Stimulated activated CD4-positive, alpha-beta T cell treated with anti-CD3 and anti-CD28 coated beads, Interleukin-4, amount 100 ng/mL, for 48 hours (primary cell): ENCODE measurements at regions not wholly inside any gene's neighbourhood (a gene's known extent, or its start where the extent isn't known, plus 50 kb on each side); places are given as distances from the start of the nearest gene placed in this dataset.

Experiments
- DNase-seq, 2 donors: peaks; one replicate each; pipeline ENCODE4 v3.0.0-alpha.2; 2020; ENCODE audit warnings: low read depth in 2 of 2

DNA sequence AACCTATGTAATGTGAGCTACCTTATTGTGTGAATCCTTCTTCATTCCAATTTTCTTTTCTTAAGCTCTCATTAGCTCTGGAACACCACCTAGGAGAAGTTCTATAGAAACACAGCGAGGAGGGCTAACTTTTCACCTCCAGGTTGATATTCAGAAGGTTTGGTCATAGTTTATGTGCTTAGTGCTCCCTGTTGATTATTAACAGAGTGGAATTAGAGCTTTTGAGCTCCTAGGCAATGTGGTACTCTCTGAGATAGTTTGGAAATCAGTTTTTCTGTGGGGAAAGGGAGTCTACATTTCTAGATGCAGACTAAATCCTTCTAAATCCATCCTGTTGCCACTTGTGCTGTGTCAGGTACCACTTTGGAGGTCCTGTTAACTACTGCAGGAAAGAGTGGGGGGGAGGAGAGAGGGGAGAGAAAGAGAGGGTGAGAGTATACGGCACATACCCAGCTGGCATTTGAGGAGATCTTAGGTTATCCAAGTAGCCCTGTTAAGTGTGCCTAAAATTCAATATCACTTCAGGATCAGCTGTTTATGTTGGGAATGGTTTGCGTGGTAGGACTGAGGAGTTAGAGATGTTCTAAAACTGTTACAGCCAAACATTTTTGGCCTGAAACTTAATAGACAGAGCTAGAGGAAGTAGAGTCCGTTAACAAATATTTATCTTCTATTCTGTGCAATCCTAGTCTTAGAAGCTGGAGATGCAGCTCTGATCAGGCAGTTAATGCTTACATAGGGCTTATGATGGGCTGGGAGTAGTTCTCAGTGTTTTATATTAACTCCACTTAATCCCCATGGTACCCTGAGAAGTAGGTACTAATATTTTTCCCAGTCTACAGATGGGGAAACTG lies 117.5 kb upstream of the PROK2 start:
- no peak for DNase-seq

DNA sequence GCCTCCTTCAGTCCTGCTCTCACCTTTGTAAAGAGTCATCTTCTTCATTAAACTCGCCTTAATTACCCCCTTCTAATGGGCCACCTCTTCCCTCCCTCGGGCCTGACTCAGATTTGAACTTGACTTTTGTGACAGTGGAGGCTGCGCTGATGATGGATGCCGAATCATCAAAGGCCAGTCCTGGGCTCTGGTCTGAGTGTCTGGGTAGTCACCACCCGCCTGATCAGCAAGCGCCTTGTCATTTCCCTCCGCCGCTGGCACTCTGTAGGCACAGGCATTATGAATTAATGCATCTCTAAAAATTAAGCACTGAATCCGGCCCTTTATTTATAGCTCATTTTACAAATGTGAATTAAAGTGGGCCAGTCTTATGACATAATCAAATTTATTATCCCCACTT lies 116.7 kb upstream of the PROK2 start:
- DNase-seq, result no peak

DNA sequence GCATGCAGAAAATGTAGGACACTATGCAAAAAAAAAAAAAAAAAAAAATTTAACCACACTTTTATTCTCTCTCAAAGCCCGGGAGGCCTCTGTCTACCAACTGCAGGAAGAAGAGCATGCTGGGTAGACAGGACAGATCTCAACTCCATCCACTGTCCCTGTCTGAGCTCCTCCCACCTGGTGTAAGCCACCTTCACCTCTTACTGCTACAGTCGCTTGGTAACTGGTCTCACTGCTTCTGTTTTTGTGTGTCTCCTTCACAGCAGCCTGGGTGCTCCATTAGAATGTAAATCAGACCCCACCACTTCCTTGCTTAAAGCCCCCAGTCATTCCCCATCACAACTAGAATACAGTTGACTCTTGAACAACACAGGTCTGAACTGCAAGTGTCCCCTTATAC lies 115.1 kb upstream of the PROK2 start:
- no peak for DNase-seq

DNA sequence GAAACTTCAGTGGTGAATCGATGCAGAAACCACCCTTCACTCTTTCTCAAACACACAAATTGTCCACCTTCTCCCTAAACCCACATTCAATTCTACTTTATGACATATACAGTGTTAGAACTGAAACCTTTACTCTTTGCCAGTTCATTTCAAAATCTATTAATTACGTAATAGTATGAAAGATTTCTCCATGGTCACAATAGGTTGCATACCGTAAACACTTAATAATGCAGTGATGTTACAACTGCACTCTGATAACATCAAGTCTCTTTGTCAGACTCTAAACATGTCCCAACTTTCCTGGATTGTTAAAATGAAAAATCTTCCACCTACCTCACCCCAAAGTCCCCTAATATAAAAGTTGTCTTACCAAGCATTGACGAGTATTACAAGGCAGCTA lies 111.8 kb upstream of the PROK2 start:
- no peak for DNase-seq

DNA sequence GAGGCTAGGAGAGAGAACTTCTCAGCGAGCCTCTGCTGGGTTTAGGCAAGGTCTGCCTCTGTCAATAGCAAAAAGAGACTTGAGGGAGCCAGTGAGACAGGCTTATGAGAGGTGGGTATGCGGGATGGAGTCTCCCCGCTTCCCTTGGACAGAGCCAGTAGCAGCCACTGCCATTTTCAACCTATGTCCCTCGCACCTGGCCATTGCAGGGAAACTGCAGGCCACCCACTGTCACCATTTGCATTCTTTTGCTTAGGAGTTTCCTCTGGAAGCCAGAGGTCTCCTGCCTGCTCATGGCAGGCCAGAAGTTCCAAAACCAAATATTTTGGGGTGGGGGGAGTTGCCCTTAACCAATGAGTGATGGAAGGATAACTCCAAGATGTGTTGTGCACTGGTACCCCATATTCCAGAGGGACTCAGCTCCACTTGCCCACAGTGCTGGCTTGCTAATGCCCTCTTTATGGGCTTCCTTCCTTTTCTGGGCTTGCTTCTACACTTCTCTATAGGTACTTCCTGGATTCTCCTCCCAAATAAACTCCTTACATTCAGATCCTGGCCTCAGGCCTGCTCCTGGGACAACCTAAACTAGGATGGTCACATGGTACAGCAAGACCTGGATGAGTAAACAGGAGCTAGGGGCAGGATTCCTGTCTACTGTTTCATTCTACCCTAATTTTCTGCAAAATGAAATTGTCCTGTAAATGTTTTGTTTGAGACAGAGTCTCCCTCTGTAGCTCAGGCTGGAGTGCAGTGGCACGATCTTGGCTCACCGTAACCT lies 108.9 kb upstream of the PROK2 start:
- no peak for DNase-seq

DNA sequence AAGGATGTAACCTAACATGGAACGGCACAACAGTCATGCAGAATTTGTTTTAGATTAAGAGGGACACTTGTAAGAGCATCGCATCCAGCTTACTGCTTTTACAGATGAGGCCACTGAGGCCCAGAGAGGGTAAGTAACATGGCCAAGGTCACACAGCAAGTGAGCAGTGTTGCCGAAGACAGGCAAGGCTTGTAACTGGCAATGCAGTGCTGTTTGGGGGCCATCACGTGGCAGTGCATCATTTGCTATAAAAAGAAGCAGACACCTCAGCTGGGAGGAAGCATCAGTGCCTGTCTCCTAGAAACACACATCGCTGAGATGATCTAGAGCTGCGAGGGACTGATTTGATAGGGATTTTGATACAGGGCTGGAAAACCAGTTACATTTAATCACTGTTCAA lies 108.2 kb upstream of the PROK2 start:
- no peak for DNase-seq

DNA sequence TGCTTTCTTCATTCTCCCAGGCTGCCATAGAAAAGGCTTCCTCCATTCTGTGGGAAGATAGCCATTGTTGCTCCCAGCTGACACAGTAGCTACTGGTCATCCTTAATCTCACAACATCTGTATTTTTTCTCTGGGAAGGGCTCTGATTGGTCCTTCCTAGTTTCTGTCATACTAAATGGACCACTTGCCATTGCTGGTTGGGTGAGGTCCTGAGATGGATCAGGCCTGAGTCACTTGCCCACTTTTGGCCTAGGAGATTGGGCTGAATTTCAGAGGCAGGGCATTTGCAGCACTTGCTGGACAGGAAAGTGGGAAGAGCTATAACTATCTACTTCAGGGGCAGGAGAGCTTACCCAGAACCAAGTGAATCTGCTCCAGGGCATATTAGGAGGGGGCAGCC lies 106.5 kb upstream of the PROK2 start:
- no peak for DNase-seq

DNA sequence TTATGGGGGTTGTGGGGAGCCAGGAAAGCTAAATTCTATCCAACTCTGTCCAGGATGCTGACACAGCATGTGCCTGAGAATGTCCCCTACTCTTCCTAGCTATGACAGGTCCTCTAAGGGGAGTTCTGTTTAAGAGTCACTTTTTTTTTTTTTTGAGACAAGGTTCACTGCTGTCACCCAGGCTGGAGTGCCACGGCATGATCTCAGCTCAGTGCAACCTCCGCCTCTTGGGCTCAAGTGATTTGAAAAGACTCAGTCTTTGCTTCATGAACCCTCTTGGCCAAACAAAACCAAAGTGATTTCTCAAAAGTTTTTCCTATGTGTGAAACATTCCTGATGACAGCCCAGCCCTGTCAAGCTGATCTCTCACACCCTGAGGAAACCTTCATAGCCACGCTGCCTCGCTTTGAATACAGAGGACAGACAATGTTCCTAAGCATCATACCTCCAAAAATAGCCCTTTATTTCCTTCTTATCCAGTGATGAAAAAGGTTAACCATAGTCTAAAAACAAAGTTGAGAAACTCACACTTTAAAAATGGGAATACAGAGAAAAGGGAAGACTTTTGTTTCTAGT lies 105.5 kb upstream of the PROK2 start:
- no peak for DNase-seq

DNA sequence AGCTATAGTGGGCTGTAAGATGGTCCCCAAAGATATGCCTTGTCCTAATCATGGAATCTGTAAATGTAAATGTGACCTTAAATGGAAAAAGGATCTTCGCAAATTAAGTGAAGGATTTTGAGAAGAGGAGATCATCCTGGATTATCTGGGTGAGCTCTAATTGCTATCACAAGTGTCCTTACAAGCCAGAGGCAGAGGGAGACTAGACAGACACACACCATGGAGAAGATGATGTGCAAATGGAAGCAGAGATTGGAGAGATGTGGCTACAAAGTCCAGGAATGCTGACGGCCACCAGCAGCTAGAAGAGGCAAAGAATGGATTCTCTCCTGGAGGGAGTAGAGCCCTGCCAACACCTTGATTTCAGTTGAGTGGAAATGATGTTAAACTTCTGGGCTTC lies 102.3 kb upstream of the PROK2 start:
- no peak for DNase-seq

DNA sequence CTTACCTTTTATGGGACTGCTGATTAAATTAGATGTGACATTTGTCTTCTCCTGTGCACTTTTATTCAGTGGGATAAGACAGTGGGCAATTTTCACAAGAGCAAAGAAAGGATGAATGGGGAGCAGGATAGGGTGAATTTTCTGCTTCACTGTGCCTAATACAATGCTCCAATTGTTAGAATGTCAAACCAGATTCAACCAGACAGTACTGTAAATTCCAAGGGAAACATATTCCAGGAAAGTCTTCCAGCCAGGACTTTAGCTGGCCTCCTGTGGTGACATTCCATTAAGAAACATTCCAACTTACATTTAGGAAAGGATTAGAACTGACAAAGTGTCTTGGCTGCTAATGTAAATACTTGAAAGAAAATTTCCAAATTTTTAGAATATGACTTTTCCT lies 100.1 kb upstream of the PROK2 start:
- DNase-seq, result no peak

DNA sequence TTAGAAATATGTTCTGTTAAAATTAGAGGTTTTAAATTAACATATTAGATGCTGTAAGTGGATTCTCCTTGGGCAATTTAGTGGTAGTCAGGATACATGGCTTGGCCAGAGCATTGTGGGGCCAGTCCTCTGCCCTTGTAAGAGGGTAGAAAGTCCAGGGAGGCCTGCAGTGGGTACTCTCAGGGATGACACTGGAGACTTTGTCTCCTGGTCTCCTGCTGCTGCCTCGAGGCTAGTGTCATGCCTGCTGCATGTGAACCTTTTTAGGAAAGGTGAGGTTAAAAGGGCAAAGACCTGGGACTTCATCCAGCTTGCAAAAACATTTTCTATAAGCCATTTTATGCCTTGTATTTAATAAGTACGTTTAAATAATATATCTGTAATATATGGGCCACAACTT lies 96.8 kb upstream of the PROK2 start:
- DNase-seq, result no peak

DNA sequence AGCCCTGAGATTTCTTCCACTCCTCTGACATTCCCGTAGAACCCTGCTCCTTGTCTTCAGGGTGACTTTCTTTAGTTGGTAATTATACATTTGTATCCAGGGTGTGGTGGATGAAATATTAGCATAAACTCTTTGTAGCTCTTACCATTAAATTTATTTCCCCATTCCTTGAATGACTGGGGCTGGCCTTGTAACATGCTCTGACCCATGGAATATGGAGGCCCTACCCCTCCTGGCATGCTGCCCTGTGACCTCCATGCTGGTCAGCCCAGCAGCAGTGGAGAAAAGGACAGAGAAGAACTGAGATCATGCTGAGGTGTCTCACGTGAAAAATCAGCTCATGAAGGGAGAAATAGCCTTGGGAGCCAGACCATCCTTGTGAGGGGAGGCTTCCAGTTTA lies 96.1 kb upstream of the PROK2 start:
- no peak for DNase-seq

DNA sequence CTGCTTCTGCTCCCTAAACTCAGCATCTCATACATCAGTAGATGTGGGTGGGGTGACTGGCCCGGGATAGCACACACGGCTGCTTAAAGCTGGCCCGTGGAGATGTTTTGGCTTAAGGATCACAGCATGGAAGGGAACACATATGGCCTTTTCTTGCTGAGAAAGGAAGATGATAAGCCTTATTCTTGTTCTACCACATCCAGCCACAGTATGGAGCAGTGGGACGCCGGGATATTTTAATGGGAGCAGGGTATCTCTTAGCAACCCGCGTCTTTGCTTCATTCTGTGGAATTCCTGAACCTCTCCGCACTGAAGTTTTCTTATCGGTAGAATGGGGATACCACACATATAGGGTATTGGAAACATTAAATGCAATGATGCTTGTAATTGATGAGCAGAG lies 94.1 kb upstream of the PROK2 start:
- no peak for DNase-seq

DNA sequence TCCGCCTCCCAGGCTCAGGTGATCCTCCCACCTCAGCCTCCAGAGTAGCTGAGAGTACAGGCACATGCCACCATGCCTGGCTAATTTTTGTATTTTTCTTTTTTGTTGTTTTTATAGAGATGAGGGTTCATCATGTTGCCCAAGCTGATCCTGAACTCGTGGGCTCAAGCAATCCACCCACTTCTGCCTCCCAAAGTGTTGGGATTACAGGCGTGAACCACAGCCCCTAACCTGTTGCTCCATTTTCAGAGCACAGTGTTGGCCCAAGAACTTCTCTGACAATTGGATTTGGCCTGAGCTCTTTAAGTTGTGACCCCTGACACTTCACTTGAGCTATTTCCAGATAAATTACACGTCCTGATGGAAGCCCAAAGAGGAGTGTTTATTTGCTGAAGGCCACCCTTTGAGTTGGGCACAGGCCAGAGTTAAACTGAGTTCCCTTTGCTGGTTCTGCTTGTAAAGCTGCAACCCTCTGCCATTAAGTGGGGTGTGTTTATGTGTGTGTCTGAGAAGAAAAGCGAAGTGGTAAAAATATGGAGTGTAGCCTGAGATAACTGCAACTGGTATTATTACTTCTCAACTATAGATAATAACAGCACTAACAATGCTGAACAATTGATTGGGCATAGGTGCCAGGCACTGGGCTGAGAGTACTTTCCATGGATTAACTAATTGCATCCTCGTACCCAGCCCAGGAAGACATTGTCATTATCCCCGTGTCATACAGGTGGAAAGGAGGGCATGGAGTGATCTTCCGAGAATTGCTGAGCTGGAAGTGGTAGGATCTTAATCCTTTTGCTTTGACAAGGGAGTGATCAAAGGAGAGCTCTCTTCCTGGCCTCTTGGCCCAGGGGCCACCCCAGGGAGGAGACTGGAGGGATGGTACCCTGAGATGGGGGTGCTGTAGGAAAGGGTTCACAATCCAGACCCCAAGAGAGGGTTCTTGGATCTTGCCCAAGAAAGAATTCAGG lies 91.5 kb upstream of the PROK2 start:
- no peak for DNase-seq

DNA sequence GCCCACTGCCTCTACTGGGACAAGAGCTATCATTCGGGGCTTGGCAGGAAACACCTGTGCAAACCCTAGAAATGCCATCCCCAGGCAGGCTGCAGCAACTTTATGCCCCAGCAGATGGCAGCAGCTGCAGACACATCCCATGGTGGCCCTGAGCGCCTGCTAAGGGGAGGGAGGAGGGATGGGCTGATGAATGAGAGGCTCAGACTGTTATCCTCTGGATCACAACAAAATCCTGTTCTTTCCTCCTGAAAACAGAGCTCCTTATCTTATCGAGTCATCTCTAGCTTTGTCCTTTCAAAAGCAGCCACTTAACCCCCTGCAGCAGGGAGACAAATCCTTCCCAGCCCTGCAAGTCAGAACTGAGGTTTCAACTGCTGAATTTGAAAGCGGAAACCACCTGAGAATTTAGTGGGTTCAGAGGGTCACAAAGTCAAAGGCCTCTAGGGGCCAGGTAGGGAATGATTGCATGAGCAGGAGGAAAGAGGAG lies 90.6 kb upstream of the PROK2 start:
- DNase-seq, result peak; percentile 74 to 77

DNA sequence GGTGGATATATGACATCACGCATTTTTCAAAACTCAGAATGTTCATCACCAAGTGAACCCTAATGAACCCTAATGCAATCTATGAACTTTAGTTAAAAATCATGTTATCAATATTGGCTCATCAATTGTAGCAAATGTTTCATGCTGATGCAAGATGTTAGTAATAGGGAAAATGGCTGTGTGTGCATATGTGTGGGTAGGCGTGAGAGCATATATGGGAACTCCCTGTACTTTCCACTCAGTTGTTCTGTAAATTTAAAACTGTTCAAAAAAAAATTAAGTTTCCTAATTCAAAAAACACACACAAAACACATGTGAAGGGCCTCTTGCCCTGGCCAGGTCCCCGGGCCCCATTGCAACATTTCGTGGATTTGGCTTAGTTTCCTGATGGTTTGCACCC lies 89.7 kb upstream of the PROK2 start:
- DNase-seq, result no peak

DNA sequence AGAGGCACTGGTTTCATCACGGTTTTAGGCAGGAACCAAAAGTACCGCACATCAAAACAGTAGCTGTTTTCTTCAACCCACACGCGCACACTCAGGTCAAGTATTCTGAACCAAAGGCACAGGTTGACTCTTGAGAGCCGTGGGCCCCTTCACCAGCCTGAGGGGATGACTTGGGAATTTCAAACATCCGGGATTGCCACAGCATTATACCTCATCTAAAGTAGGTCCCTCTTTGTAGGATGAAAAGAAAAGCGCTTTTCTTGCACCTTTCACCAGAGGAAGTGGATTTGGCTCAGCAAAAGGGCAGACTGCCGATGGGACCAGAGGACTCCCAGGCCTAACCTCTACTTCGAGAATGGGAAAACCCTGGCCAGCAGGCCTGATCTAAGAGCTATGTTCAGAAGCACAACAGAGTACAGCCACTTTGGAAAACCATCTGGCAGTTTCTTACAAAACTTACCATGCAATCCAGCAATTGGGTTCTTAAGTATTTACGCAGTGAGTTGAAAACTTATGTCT lies 88.2 kb upstream of the PROK2 start:
- DNase-seq, result no peak

DNA sequence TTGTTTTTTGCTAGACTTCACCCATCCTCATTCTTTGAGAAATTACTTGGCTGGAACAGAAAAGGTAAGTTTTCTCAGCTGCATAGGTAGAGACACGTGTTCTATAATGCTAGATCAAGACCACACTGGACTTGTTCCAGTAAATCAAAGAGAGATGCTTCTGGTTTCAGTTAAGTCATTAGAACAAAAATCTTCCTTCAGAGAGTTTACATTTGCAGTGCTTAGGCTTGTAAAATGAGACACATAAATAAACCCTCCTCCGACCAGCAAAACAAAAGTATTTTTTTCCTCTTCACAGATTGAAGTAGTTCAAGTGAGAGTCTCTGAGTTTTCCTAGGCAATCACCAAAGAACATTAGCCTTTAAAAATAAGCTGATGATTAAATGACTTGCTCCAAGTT lies 87.3 kb upstream of the PROK2 start:
- no peak for DNase-seq

DNA sequence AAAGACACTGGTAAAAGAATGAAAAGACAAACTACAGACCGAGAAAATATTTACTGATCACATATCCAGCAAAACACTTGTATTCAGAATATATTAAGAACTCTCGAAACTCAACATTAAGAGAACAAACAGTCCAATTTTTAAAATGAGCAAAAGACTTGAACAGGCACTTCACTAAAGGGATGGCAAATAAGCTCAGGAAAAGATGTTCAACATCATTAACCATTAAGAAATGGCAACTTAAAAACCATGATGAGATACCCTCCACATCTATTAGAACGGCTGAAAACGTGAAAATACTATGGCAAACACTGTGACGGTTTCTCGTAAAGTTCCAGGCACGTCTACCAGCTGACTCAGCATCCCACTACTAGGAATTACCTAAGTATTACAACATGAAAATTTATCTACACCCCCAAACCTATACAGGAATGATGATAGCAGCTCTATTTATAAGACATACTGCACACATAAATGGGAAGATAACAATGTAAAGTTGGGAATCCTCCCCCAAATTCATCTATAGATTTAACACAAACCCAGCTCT lies 86.1 kb upstream of the PROK2 start:
- no peak for DNase-seq

DNA sequence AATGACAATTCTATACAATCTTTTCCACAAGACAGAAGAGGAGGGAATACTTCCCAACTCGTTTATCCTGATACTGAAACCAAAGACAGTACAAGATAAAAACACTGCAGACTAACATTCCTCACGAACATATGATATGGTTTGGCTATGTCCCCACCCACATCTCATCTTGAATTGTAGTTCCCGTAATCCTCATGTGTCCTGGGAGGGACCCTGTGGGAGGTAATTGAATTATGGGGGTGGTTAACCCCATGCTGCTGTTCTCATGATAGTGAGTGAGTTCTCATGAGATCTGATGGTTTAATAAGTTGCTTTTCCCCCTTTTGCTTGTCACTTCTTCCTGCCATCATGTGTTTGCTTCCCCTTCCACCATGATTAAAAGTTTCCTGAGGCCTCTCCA lies 83.9 kb upstream of the PROK2 start:
- no peak for DNase-seq

DNA sequence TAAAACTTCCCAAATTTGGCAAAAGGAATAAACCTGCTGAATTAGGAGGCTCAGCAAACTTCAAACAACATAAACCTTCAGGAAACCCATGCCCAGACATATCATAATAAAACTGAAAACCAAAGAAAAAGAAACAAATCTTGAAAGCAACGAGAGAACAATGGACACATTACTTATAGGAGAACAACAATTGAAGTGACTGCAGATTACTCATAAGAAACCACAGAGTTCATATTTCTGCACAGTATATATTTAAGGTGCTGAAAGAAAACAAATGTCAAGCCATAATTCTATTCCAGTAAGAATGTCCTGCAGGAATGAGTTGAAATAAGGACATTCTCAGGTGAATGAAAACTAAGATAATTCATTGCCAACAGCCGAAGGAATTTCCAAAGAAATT lies 80.8 kb upstream of the PROK2 start:
- DNase-seq, result no peak
